C4-2B (cell line): ENCODE measurements at regions not wholly inside any gene's neighbourhood (a gene's known extent, or its start where the extent isn't known, plus 50 kb on each side); places are given as distances from the start of the nearest gene placed in this dataset.

ENCODE experiments used
- H3K27ac ChIP-seq: fragments of 450-650 bp; 2 replicates; pipeline ENCODE4 v1.5.1; 2017
- ZFX ChIP-seq: fragments of 450-650 bp; IDR thresholded peaks from 2 replicates; pipeline ENCODE4 v1.6.1; 2017
- TF ChIP-seq, protein P1 (sequence below): fragments of 450-650 bp; conservative IDR thresholded peaks from 2 replicates; pipeline ENCODE4 v1.5.1; 2017; ENCODE audit warnings: mild to moderate bottlenecking

DNA sequence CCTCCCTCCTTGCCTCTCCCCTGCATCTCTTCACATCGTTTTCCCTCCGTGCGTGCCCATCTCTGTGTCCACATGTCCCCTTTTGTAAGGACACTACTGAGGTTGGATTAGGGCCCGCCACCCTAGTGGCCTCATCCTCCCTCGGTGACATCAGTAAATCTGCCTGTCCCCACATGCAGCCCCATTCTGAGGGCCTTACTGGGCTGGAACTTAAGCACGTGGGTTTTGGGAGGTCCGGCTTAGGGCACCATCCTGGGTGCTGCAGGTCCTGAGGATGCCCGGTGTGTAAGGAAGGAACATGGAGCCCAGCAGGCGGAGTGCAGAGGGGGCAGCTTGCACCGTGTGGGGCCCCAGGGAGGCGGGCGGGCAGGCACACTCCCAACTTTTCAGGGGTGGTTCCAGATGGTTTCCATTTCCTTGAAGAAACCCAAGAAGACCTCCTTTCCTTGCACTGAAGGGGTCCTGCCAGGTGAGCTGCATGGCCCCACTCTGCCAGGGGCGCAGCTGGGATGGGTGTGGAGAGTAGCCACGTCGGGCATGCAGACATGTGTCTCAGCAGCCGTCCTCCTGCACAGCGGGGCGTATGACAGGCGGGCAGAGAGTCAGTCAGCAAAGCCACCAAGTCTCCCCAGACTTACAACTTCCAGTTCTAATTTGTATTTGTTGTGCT, 329.9 kb downstream of the QKI start:
- H3K27ac ChIP-seq: no peak overlapping the region
- TF ChIP-seq, protein P1, sequence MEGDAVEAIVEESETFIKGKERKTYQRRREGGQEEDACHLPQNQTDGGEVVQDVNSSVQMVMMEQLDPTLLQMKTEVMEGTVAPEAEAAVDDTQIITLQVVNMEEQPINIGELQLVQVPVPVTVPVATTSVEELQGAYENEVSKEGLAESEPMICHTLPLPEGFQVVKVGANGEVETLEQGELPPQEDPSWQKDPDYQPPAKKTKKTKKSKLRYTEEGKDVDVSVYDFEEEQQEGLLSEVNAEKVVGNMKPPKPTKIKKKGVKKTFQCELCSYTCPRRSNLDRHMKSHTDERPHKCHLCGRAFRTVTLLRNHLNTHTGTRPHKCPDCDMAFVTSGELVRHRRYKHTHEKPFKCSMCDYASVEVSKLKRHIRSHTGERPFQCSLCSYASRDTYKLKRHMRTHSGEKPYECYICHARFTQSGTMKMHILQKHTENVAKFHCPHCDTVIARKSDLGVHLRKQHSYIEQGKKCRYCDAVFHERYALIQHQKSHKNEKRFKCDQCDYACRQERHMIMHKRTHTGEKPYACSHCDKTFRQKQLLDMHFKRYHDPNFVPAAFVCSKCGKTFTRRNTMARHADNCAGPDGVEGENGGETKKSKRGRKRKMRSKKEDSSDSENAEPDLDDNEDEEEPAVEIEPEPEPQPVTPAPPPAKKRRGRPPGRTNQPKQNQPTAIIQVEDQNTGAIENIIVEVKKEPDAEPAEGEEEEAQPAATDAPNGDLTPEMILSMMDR: no peak
- TF ChIP-seq ZFX: no peak

DNA sequence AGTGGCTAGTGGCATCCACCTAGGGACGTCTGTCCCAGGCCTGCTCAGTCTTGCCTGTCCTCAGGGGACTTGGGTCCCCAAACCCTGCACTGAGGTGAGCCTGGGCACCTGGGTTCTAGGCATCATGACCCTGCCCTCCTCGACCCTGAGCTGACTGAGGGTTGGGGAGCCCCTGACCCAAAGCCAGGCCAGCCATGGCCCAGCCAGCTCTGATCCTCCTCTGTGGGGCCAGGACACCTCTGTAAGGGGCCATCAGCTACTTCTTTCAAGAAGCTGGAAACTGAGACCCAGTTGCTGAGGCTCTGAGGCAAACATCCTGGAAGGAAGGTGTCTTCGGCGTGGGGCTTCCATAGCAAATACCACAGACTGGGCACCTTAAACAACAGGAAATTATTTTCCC, 329.3 kb downstream of the QKI start:
- TF ChIP-seq, protein P1: no peak
- no peak for TF ChIP-seq ZFX
- no peak overlapping the region for H3K27ac ChIP-seq

DNA sequence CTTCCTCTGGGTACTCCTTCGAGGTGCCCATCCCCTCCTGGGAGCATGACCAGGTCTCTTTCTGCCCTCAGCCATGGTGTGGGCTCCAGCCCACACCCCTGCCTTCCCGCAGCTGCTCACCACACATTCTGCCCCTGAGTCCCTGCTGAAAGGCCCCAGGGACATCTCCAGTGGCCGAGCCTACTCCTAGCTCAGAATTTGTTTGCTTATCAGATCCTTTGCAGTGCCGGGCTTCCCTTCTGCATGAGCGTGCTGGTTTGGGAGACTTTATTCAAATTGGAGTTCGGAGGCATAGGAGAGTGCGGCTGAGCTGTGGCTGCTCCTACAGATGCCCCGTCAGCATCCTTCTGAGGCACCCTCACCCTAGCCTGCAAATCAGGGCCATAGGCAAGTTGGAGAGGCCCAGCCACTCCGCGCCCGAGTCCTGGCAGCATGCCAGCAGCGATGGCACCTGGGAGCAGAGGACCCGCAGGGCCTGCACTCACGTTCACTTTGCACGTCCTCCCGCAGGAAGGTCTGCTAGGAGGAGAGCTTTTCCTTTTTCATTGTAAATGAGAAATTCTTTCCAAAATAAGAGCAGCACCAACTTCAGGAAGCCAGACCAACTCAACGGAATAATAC, 327.3 kb downstream of the QKI start:
- no peak for TF ChIP-seq ZFX
- TF ChIP-seq, protein P1: no peak

DNA sequence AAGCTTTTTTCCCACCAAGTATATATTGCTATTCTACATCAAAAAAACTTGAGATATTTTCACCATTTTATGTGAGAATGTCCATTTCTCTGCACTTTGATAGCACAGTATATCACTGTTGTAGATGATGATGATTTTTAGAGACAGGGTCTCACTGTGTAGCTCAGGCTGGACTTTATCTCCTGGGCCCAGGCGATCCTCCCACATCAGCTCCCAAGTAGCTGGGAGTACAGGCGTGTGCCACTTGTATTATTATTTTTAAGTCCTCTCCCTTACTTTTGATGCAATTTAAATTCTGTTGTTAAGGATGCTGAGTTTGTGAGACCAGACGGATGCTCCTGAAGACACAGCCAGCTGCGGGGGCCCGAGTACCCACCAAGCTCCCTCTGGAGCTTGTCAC, 326.8 kb downstream of the QKI start:
- TF ChIP-seq, protein P1: no peak
- TF ChIP-seq ZFX: no peak
- no peak overlapping the region for H3K27ac ChIP-seq

More for the DNA sequence above, 327.3 kb downstream of the QKI start:
- no peak overlapping the region for H3K27ac ChIP-seq

DNA sequence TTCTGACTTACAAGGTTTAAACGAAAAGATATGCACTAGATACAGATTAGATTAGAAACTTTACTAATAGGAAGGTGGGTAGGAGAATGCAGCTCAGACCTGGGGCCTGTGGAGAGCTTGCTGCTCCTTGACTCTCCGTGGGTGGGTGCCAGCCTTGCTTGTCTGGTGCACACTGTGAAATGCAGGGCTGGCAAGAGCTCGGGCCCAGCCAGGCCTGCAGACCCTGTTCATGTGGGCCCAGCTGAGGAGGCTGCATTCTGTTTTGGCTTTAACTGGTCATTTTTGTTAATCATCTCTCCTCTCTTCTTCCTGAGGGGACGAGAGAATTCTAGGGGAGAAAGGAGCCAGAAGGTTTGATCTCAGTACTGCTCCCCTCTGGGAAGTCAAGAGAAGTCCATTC, 325.4 kb downstream of the QKI start:
- no peak overlapping the region for H3K27ac ChIP-seq

DNA sequence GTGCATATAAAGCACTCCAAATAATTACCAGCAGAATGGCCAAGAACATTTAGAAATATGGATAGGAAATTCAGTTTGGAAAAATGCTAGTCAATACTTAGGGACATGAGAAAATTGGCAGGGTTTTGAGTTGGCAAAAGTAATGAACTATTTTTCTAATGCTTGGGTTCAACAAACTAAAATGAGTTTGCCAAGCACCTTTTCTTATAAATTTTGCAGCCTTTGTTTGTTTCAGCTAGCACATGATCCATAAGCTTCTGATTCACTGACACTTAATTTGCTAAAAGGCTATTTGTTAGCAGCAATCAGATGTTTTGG, 324.8 kb downstream of the QKI start:
- TF ChIP-seq ZFX: no peak
- TF ChIP-seq, protein P1: no peak
- no peak overlapping the region for H3K27ac ChIP-seq

More for the DNA sequence above, 325.4 kb downstream of the QKI start:
- TF ChIP-seq, protein P1: no peak
- TF ChIP-seq ZFX: no peak

DNA sequence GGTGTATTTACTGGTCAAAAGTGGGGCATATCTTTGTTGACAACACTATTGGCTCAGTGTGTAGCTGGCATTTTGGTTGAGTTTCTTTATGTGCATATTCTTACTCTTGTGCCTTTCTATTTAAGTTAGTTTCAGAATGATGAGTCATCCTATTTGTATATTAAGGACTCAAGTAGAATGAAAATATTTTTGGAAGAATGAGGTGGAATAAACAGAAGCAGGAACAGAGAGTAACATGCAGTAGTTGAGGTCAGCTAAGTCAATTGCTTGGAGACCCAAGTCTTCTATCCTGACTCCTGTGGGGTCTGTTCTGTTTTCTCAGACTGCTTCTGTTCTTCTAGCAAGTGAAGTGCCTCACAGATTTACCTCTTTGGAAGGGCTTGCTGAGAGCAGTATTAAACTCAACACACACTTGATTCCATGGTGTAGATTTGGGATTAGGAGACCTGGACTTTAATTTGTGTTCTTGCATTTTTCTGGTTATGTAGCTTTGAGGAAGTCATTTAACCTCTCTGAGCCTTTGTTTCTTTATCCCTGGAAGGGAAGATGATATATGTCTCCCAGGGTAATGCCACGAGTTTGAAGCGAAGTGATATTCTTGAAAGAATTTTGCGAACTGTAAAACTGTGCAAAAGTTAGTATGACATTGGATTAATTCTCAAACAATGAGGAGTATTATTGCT, 324.3 kb downstream of the QKI start:
- TF ChIP-seq ZFX: no peak
- TF ChIP-seq, protein P1: no peak
- no peak overlapping the region for H3K27ac ChIP-seq
